BE2C (cell line): ENCODE measurements at regions not wholly inside any gene's neighbourhood (a gene's known extent, or its start where the extent isn't known, plus 50 kb on each side); places are given as distances from the start of the nearest gene placed in this dataset.

Experiments
- DNase-seq: peaks from one replicate; pipeline ENCODE4 v3.0.0-alpha.2; 2020
- H3K27me3 ChIP-seq: fragments of 250-450 bp; sonication (Bioruptor Pico); 2 replicates; pipeline ENCODE4 v1.5.1; 2020; ENCODE audit warnings: mild to moderate bottlenecking
- H3K36me3 ChIP-seq: fragments of 250-450 bp; sonication (Bioruptor Pico); 2 replicates; pipeline ENCODE4 v1.5.1; 2020; ENCODE audit warnings: mild to moderate bottlenecking
- H3K4me1 ChIP-seq: fragments of 250-450 bp; sonication (Bioruptor Pico); 2 replicates; pipeline ENCODE4 v1.5.1; 2020
- H3K4me3 ChIP-seq: 2 replicates; pipeline ENCODE4 v1.5.1; 2011; ENCODE audit warnings: low read depth, low read length
- H3K9me3 ChIP-seq: fragments of 250-450 bp; sonication (Bioruptor Pico); 2 replicates; pipeline ENCODE4 v1.5.1; 2020
- TF ChIP-seq, protein P1 (sequence below): IDR thresholded peaks from 2 replicates; pipeline ENCODE4 v1.5.1; 2012; ENCODE audit warnings: mild to moderate bottlenecking, low read depth, low read length

DNA sequence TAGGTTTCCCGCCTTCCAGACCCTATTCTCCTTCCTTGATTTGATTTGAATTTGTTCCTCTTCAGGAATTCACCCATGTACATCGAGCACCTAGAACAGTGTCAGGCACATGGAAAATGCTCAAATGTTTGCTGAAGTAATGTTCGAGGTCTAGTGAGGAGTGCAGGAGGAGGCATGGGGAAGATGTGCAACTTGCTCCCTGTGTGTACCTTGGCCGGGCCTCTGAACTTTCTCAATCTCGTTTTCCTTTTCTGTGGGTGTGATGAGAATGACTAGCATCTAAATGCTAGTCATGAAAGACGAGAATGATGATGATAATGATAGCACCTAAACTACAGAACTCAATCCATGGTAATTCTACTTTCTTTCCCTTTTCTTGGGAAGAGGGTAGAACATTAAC lies 279.1 kb upstream of the PLET1 start:
- Histone ChIP-seq H3K27me3 (no peaks in the 10 kb centered on the region), H3K9me3 (no peaks in the 10 kb centered on the region), H3K4me3 (no peak overlapping the region), H3K36me3 (no peaks in the 10 kb centered on the region), H3K4me1 (no peaks in the 10 kb centered on the region)
- no peak for DNase-seq
- TF ChIP-seq, protein P1, sequence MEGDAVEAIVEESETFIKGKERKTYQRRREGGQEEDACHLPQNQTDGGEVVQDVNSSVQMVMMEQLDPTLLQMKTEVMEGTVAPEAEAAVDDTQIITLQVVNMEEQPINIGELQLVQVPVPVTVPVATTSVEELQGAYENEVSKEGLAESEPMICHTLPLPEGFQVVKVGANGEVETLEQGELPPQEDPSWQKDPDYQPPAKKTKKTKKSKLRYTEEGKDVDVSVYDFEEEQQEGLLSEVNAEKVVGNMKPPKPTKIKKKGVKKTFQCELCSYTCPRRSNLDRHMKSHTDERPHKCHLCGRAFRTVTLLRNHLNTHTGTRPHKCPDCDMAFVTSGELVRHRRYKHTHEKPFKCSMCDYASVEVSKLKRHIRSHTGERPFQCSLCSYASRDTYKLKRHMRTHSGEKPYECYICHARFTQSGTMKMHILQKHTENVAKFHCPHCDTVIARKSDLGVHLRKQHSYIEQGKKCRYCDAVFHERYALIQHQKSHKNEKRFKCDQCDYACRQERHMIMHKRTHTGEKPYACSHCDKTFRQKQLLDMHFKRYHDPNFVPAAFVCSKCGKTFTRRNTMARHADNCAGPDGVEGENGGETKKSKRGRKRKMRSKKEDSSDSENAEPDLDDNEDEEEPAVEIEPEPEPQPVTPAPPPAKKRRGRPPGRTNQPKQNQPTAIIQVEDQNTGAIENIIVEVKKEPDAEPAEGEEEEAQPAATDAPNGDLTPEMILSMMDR: no peak

DNA sequence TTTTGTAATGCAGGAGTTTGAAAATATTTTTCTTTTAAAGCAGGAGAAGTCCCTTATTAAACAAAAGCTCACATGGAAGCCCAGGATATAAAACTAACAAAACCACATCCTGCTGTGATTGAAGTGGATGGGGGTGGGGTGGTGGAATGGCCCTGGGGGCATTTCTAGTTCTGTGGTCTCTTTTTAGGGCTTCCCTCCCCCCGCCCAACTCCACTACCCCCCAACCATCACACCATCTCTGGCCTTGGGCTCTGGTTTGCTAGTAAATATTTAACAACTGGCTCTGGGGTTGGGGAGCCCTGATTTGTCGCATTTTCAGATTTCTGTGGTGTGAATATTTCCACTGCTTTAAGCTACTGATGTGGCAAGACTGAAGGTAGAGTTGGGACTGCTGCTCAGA lies 279.6 kb upstream of the PLET1 start:
- TF ChIP-seq, protein P1: no peak
- no peak for DNase-seq
- Histone ChIP-seq H3K9me3 (no peaks in the 10 kb centered on the region), H3K36me3 (no peaks in the 10 kb centered on the region), H3K4me3 (no peak overlapping the region), H3K4me1 (no peaks in the 10 kb centered on the region), H3K27me3 (no peaks in the 10 kb centered on the region)

DNA sequence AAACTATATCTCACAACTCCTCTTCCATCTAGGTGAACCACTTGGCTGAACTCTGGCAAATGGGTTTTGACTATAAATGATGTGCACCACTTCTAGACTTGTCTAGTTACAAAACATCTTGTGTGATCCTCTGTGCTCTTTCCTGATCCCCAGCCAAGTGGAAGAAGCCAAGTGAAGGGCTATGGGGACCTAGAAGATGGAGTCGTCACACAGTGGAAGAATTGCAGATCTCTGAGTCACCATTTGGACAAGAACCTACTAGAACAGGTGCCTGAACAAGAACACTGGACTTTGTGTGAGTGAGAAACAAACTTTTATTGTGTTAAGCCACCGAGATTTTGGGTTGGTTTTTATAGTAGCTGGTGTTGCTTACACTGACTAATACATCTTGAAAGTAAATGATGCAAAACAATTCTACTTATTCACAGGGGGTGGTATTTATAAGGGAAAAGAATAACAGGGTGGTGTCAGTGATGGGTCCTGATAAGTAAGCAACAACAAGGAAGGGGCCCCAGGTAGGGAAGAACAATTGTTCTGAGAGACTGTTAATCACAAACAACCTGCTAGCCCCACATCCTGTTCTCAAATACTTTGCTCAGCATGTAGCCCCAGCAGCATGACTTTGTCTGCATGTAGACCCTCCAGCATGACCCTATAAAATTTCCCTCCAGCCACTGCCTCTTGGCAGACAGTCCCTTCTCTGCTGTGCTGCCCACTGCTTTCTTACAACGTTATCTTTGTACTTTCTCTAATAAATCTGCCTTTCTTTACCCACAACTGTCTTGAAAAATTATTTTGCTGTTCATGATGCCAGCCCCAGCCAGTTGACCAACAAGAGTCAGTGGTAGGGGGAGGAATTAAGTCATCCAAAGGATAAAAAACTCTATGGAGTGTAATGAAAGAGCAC lies 280.7 kb upstream of the PLET1 start:
- TF ChIP-seq, protein P1: no peak
- no peak for DNase-seq
- H3K27me3 ChIP-seq: no peaks in the 10 kb centered on the region
- no peaks in the 10 kb centered on the region for H3K9me3 ChIP-seq
- H3K4me3 ChIP-seq: no peak overlapping the region
- H3K36me3 ChIP-seq: no peaks in the 10 kb centered on the region
- no peaks in the 10 kb centered on the region for H3K4me1 ChIP-seq

GRCh38 chr11:112542479-112542878 lies 281.8 kb upstream of the PLET1 start:
- no peaks in the 10 kb centered on the region for H3K36me3 ChIP-seq
- no peak overlapping the region for H3K4me3 ChIP-seq
- H3K9me3 ChIP-seq: no peaks in the 10 kb centered on the region
- no peaks in the 10 kb centered on the region for H3K27me3 ChIP-seq
- no peak for DNase-seq
- TF ChIP-seq, protein P1: no peak
- H3K4me1 ChIP-seq: no peaks in the 10 kb centered on the region

DNA sequence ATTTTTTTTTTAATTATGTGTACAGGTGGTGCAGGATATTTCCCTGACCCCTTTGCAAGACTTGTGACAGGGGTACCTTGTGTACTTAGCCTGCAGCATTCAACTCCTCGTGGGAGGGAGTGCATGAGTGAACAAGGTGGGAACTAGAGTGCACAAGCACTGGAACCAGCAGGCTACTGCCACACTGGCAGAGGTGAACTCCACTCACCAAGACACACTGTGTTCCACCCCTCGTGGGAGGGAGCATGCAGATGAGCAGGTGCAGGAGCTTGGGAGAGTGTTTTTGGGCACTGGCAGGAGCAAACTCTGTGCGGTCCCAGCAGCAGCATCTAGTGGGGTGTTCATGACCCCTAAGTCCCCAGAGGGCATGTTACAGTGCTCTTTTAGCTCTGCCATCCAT lies 282.7 kb upstream of the PLET1 start:
- H3K9me3 ChIP-seq: no peaks in the 10 kb centered on the region
- H3K27me3 ChIP-seq: no peaks in the 10 kb centered on the region; the same call in 1 of the 2 replicates
- no peaks in the 10 kb centered on the region for H3K4me1 ChIP-seq
- no peak overlapping the region for H3K4me3 ChIP-seq
- no peak for DNase-seq
- TF ChIP-seq, protein P1: no peak
- no peaks in the 10 kb centered on the region for H3K36me3 ChIP-seq

DNA sequence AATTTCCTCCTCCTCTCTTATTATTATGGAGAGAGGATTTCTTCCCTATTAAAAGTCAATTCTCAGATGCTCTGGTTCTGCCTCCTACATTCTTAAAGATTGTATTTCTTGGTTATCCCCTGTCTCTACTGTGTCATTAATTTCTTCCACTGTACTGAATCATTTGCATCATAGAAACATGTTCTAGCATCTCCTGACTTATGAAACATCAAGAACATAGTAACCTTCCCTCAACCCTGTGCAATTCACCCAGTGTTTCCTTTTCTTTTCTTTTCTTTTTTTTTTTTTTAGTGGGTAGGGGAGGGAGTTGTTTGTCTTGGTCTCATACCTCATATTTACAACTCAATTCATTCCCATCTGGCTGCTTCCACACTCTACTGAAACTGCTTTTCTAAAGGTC lies 288.0 kb upstream of the PLET1 start:
- Histone ChIP-seq H3K9me3 (no peaks in the 10 kb centered on the region), H3K27me3 (peaks cover 3% of the 10 kb centered on the region), H3K4me1 (no peaks in the 10 kb centered on the region), H3K4me3 (no peak overlapping the region), H3K36me3 (no peaks in the 10 kb centered on the region)
- no peak for DNase-seq
- TF ChIP-seq, protein P1: no peak
